Neural cell (in vitro differentiated cells): ENCODE measurements at regions not wholly inside any gene's neighbourhood (a gene's known extent, or its start where the extent isn't known, plus 50 kb on each side); places are given as distances from the start of the nearest gene placed in this dataset.

Experiments used
- H2AFZ ChIP-seq: fragments of 200-600, 300-800 bp; sonication (generic), shearing (Covaris generic); 2 replicates; pipeline ENCODE4 v1.6.0; 2014; ENCODE audit warnings: low read depth, mild to moderate bottlenecking, antibody characterized with exemption, low read length, moderate library complexity
- H3F3A ChIP-seq: fragments of 200-600 bp; shearing (Covaris generic); 2 replicates; pipeline ENCODE4 v1.6.1; 2016; ENCODE audit warnings: mild to moderate bottlenecking, moderate library complexity, mixed read lengths, antibody characterized with exemption, low read length; ENCODE audit not compliant: insufficient read depth, poor library complexity, severe bottlenecking
- H3K27ac ChIP-seq: fragments of 200-600, 300-800 bp; sonication (generic), shearing (Covaris generic); 2 replicates; pipeline ENCODE4 v1.5.1; 2014; ENCODE audit warnings: mild to moderate bottlenecking, low read length, moderate library complexity
- H3K27me3 ChIP-seq: fragments of 300-800, 200-600 bp; sonication (generic), shearing (Covaris generic); 2 replicates; pipeline ENCODE4 v1.6.0; 2014; ENCODE audit warnings: mild to moderate bottlenecking, low read depth, low read length, moderate library complexity; ENCODE audit not compliant: insufficient read depth
- H3K36me3 ChIP-seq: fragments of 300-800, 200-600 bp; sonication (generic), shearing (Covaris generic); 2 replicates; pipeline ENCODE4 v1.5.1; 2014; ENCODE audit warnings: mild to moderate bottlenecking, antibody characterized with exemption, low read length, moderate library complexity; ENCODE audit not compliant: insufficient read depth
- H3K4me2 ChIP-seq: fragments of 300-800, 200-600 bp; sonication (generic), shearing (Covaris generic); 2 replicates; pipeline ENCODE4 v1.6.0; 2014; ENCODE audit warnings: mild to moderate bottlenecking, low read length
- H3K4me3 ChIP-seq: fragments of 300-800, 200-600 bp; sonication (generic), shearing (Covaris generic); 2 replicates; pipeline ENCODE4 v1.5.1; 2014; ENCODE audit warnings: mild to moderate bottlenecking, low read length, moderate library complexity
- H3K79me2 ChIP-seq: fragments of 200-600 bp; shearing (Covaris generic); replicated peaks from 2 replicates; pipeline ENCODE4 v1.6.0; 2014; ENCODE audit warnings: mild to moderate bottlenecking, low read length, moderate library complexity; ENCODE audit not compliant: insufficient read depth
- H3K9ac ChIP-seq: fragments of 300-800, 200-600 bp; sonication (generic), shearing (Covaris generic); 2 replicates; pipeline ENCODE4 v1.6.1; 2016; ENCODE audit warnings: mild to moderate bottlenecking, low read length, mixed read lengths
- H3K9me2 ChIP-seq: fragments of 200-600 bp; shearing (Covaris generic); 2 replicates; pipeline ENCODE4 v1.6.1; 2016; ENCODE audit warnings: mild to moderate bottlenecking, low read length, mixed read lengths; ENCODE audit not compliant: insufficient read depth
- H3K9me3 ChIP-seq: fragments of 200-600, 300-800 bp; sonication (generic), shearing (Covaris generic); 2 replicates; pipeline ENCODE4 v1.6.1; 2016; ENCODE audit warnings: mild to moderate bottlenecking, mixed run types, low read length, moderate library complexity, mixed read lengths
- H4K20me1 ChIP-seq: fragments of 200-600 bp; shearing (Covaris generic); 2 replicates; pipeline ENCODE4 v1.6.1; 2016; ENCODE audit warnings: mild to moderate bottlenecking, mixed run types; ENCODE audit not compliant: insufficient read depth
- CTCF ChIP-seq: fragments of 450-650 bp; IDR thresholded peaks from 2 replicates; pipeline ENCODE4 v1.5.1; 2014; ENCODE audit warnings: antibody characterized with exemption, mild to moderate bottlenecking, moderate library complexity; ENCODE audit not compliant: poor library complexity, severe bottlenecking
- EP300 ChIP-seq: fragments of 450-650 bp; conservative IDR thresholded peaks from 2 replicates; pipeline ENCODE4 v1.6.1; 2014; ENCODE audit warnings: antibody characterized with exemption, mild to moderate bottlenecking, moderate library complexity; ENCODE audit not compliant: poor library complexity, severe bottlenecking
- EZH2 ChIP-seq: fragments of 200-600, 300-800 bp; shearing (Covaris generic), sonication (generic); IDR thresholded peaks from 2 replicates; pipeline ENCODE4 v1.6.1; 2014; ENCODE audit warnings: antibody characterized with exemption, low read length, borderline replicate concordance, mild to moderate bottlenecking; ENCODE audit not compliant: insufficient read depth, poor library complexity, severe bottlenecking
- MXI1 ChIP-seq: fragments of 450-650 bp; conservative IDR thresholded peaks from 2 replicates; pipeline ENCODE4 v1.6.1; 2014; ENCODE audit warnings: antibody characterized with exemption, mild to moderate bottlenecking; ENCODE audit not compliant: poor library complexity, severe bottlenecking
- POLR2AphosphoS5 ChIP-seq: IDR thresholded peaks from 2 replicates; pipeline ENCODE4 v1.6.1; 2012
- RAD21 ChIP-seq: fragments of 450-650 bp; conservative IDR thresholded peaks from 2 replicates; pipeline ENCODE4 v1.6.1; 2014; ENCODE audit warnings: antibody characterized with exemption, mild to moderate bottlenecking, moderate library complexity
- SMC3 ChIP-seq: fragments of 450-650 bp; conservative IDR thresholded peaks from 2 replicates; pipeline ENCODE4 v1.6.1; 2014; ENCODE audit warnings: antibody characterized with exemption, mild to moderate bottlenecking, moderate library complexity; ENCODE audit not compliant: poor library complexity
- TAF1 ChIP-seq: IDR thresholded peaks from 2 replicates; pipeline ENCODE4 v1.6.1; 2012; ENCODE audit warnings: low read depth
- TF ChIP-seq, protein P1 (sequence below): IDR thresholded peaks from 2 replicates; pipeline ENCODE4 v1.6.1; 2012; ENCODE audit warnings: borderline replicate concordance

- H3F3A ChIP-seq, result no peaks in the 10 kb centered on the region
Observed at GRCh38 chr2:172293952-172294351, 133.4 kb upstream of the ITGA6 start.

DNA sequence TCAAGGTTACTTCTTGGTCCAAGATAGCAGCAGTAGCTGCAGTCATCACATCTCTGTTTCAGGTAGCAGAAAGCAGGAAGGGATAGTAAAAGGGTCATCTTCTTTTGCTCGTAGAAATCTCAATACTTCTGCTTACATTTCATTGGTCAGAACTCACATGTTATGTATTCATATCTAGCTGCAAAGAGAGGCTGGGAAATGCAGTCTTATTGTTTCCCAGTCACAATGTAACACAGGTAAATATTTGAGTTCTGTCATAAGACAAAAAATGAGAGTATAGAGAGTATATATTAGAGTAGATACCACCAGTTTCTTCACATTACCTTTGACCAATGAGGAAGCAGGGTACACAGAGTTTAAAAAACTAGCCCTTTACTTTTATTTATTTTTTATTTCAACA, 132.4 kb upstream of the ITGA6 start:
- Histone ChIP-seq H3K9me3 (no peaks in the 10 kb centered on the region), H3K4me2 (no peak overlapping the region), H3K36me3 (no peaks in the 10 kb centered on the region), H3K9me2 (no peaks in the 10 kb centered on the region), H3K9ac (no peak overlapping the region), H4K20me1 (no peaks in the 10 kb centered on the region), H3K79me2 (no peaks in the 10 kb centered on the region), H3F3A (no peaks in the 10 kb centered on the region), H3K4me3 (no peak overlapping the region), H3K27ac (no peak overlapping the region), H3K27me3 (no peaks in the 10 kb centered on the region), H2AFZ (no peak overlapping the region)
- TF ChIP-seq TAF1 (no peak), CTCF (no peak), MXI1 (no peak), SMC3 (no peak), EP300 (no peak), POLR2AphosphoS5 (no peak), EZH2 (no peak)
- TF ChIP-seq, protein P1, sequence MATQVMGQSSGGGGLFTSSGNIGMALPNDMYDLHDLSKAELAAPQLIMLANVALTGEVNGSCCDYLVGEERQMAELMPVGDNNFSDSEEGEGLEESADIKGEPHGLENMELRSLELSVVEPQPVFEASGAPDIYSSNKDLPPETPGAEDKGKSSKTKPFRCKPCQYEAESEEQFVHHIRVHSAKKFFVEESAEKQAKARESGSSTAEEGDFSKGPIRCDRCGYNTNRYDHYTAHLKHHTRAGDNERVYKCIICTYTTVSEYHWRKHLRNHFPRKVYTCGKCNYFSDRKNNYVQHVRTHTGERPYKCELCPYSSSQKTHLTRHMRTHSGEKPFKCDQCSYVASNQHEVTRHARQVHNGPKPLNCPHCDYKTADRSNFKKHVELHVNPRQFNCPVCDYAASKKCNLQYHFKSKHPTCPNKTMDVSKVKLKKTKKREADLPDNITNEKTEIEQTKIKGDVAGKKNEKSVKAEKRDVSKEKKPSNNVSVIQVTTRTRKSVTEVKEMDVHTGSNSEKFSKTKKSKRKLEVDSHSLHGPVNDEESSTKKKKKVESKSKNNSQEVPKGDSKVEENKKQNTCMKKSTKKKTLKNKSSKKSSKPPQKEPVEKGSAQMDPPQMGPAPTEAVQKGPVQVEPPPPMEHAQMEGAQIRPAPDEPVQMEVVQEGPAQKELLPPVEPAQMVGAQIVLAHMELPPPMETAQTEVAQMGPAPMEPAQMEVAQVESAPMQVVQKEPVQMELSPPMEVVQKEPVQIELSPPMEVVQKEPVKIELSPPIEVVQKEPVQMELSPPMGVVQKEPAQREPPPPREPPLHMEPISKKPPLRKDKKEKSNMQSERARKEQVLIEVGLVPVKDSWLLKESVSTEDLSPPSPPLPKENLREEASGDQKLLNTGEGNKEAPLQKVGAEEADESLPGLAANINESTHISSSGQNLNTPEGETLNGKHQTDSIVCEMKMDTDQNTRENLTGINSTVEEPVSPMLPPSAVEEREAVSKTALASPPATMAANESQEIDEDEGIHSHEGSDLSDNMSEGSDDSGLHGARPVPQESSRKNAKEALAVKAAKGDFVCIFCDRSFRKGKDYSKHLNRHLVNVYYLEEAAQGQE, result no peak

More at GRCh38 chr2:172293952-172294351, 133.4 kb upstream of the ITGA6 start:
- Histone ChIP-seq H3K36me3 (no peaks in the 10 kb centered on the region), H4K20me1 (no peaks in the 10 kb centered on the region), H3K4me3 (no peak overlapping the region), H3K4me2 (no peak overlapping the region), H3K27me3 (no peaks in the 10 kb centered on the region), H3K9me3 (no peaks in the 10 kb centered on the region), H2AFZ (no peak overlapping the region), H3K9ac (no peak overlapping the region), H3K27ac (no peak overlapping the region), H3K9me2 (no peaks in the 10 kb centered on the region), H3K79me2 (no peaks in the 10 kb centered on the region)
- TF ChIP-seq MXI1, result no peak
- TF ChIP-seq, protein P1, result no peak
- no peak for TF ChIP-seq RAD21
- no peak for TF ChIP-seq TAF1
- no peak for TF ChIP-seq SMC3
- no peak for TF ChIP-seq EP300
- TF ChIP-seq EZH2, result no peak
- no peak for TF ChIP-seq POLR2AphosphoS5
